LNCAP (cell line): ENCODE measurements at regions not wholly inside any gene's neighbourhood (a gene's known extent, or its start where the extent isn't known, plus 50 kb on each side); places are given as distances from the start of the nearest gene placed in this dataset.

ENCODE experiments used
- TF ChIP-seq, protein P1 (sequence below): fragments of 450-650 bp; IDR thresholded peaks from 2 replicates; pipeline ENCODE4 v1.5.1; 2017; ENCODE audit warnings: mild to moderate bottlenecking

DNA sequence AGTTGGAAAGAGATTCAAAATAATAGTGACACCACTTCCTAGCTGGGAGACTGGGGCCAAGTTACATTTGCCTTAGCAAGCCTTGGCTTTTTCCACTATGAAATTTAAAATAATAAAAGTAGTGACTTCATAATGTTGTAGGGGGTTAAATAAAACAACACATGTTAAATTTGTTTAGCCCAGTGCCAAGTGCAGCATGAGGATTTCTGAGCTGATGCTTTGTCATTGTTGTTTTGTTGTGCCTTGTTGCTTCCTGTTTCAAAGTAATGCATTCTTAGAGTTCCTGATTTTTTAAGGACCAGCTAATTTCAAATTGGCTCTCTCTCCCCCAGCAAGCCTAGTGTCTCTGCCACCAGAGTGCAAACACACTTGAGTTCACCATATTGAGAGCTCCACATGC lies 270.7 kb upstream of the PAPPA start:
- TF ChIP-seq, protein P1, sequence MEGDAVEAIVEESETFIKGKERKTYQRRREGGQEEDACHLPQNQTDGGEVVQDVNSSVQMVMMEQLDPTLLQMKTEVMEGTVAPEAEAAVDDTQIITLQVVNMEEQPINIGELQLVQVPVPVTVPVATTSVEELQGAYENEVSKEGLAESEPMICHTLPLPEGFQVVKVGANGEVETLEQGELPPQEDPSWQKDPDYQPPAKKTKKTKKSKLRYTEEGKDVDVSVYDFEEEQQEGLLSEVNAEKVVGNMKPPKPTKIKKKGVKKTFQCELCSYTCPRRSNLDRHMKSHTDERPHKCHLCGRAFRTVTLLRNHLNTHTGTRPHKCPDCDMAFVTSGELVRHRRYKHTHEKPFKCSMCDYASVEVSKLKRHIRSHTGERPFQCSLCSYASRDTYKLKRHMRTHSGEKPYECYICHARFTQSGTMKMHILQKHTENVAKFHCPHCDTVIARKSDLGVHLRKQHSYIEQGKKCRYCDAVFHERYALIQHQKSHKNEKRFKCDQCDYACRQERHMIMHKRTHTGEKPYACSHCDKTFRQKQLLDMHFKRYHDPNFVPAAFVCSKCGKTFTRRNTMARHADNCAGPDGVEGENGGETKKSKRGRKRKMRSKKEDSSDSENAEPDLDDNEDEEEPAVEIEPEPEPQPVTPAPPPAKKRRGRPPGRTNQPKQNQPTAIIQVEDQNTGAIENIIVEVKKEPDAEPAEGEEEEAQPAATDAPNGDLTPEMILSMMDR, result no peak

DNA sequence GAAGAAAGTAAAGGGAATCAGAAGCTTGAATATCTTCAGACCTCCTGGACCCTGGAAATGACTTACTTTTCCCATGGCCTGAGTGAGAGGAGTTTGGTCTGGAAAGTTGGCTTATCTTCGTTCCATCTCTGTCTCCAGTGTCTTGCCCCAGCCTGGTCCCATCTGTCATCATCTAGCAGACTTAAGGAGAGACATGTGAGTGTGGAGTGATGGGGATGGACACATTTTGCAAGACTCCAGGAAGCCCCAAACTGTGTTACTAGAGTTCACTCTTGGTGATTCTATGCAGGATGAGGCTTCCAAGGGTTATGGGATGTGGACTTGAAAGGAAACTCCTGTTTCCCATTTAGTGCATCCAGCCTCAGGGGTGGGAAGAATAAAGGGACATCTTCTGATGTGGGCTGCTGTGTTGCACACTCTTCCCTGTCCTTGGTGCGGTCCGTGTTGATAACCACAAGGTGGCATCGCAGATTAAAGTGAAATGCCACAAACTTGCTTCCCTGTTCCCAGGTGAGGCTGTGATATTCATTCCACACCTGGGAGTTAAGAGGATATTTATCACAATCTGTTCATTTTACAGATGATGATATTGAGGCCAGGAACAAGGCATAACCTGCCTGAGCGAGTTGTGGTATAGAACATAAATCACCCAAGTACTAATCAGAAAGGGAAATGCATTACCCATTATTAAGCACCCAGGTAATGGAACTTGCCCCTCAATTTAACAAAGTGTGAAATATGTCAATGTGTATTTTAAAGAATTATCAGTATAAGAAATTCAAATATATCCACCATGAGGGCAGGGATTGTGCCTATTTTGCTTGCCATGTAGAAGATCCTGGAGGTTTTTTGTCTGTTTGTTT lies 269.9 kb upstream of the PAPPA start:
- TF ChIP-seq, protein P1, result peak; percentile 82; the same call in 1 of the 2 replicates

DNA sequence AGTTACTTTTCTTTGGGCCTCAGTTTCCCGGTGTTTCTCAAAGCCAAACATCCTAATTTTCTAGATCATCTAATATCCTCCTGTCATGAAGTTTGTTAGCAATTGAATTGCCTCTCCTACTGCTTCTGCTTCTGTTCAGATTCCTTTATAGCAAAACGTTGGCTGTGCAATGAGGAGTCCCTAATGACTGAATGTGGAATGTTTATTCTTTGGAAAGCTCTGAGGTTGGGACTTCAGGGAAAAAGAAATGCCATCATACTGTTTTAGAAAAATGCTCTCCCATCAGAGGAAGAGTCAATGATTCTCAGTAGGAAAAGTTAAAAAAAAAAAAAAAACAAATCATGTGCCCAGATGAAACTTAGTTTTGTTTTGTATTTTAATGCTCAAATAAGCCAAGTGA lies 268.7 kb upstream of the PAPPA start:
- TF ChIP-seq, protein P1, result no peak

DNA sequence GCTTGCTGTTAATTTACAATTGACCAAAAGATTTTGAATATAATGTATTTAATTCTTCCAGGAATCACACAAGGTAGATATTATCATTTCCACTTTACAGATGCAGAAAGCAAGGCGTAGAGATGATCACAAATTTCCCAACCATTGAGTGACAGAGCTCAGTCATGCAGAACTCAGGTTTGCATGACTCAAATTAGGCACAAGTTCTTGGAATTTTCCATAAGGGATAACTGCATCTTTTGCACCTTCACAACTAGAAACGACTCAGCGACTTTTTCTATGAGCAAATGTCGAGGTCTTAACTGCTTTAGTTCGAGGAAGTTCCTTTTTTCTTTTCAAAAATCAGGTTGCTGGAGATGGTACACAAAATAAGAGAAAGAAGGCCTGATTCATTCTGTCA lies 265.5 kb upstream of the PAPPA start:
- TF ChIP-seq, protein P1, result no peak

DNA sequence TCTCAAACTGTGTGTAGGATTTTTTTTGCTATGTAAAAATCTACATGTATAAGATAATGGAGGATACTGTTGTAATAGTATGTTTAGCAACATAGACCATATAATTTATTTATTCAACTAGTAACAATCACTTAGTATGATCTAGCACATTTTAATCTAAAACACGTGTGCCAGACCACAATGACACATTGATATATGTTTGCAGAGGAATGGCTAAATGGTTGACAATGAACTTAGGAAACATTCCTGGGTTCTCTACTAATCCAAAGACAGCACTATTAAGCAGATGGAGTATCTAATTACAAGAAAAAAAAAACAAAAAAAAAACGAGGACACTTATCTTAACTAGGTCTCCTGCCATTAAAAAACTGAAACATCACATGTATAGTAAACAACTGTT lies 261.7 kb upstream of the PAPPA start:
- TF ChIP-seq, protein P1, result no peak

DNA sequence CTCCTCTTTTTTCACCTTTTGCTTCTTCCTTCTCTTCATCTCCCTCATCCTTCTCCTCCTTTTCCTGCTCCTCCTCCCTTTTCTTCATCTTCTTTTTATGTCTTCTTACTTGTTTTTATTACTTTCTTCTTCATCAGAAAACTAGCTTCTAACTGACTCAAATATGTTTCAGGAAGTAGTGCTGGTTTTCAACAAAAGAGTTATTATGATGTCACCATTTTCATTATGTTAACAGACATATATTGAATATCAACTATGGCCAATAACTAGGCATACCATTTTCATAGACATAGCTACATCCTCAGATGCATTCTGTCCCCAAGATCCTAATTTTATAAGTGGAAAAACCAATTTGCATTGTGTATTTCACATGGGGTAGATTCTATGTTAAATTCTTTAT lies 252.9 kb upstream of the PAPPA start:
- TF ChIP-seq, protein P1, result no peak

DNA sequence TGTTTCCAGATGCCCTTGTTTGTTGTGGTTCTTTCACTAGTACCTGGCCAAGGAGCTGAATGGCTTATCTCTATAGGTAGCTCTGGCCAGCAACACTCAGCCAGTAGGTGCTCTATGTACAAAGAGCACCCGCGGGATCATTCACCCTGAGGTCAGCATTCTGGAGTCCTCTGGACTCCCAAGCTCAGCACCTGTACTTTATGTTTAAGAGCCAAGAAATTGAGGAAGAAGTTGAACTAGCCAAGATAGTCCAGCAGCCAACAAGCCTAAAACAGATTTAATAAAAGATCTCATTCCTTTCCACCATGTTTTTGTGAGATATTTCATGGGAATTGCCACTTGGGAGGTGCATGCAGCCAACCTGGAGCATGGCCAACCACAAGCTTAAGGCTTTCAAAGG lies 242.6 kb upstream of the PAPPA start:
- TF ChIP-seq, protein P1, result no peak
